Smooth muscle cell (in vitro differentiated cells): ENCODE measurements at regions not wholly inside any gene's neighbourhood (a gene's known extent, or its start where the extent isn't known, plus 50 kb on each side); places are given as distances from the start of the nearest gene placed in this dataset.

Experiments used
- DNase-seq: peaks from one replicate; lab custom pipeline; 2025; ENCODE audit not compliant: unreplicated experiment; lab: John Stamatoyannopoulos, UW
- H2AFZ ChIP-seq: fragments of 200-600 bp; sonication (generic); 2 replicates; pipeline ENCODE4 v1.6.0; 2016; ENCODE audit warnings: antibody characterized with exemption, low read depth, mild to moderate bottlenecking
- H3F3A ChIP-seq: fragments of 200-600 bp; sonication (generic); 2 replicates; pipeline ENCODE4 v1.6.0; 2017; ENCODE audit warnings: antibody characterized with exemption, low read depth
- H3K27ac ChIP-seq: fragments of 200-600 bp; sonication (generic); 2 replicates; pipeline ENCODE4 v1.5.1; 2016; ENCODE audit warnings: low read depth, mild to moderate bottlenecking
- H3K27me3 ChIP-seq: fragments of 200-600 bp; sonication (generic); 2 replicates; pipeline ENCODE4 v1.6.1; 2016; ENCODE audit warnings: low read depth, mild to moderate bottlenecking
- H3K36me3 ChIP-seq: fragments of 200-600 bp; sonication (generic); 2 replicates; pipeline ENCODE4 v1.5.1; 2016; ENCODE audit warnings: low read depth
- H3K4me1 ChIP-seq: fragments of 200-600 bp; sonication (generic); 2 replicates; pipeline ENCODE4 v1.5.1; 2016; ENCODE audit warnings: low read depth
- H3K4me2 ChIP-seq: fragments of 200-600 bp; sonication (generic); 2 replicates; pipeline ENCODE4 v1.6.0; 2016; ENCODE audit warnings: mild to moderate bottlenecking
- H3K4me3 ChIP-seq: fragments of 200-600 bp; sonication (generic); 2 replicates; pipeline ENCODE4 v1.5.1; 2016; ENCODE audit warnings: mild to moderate bottlenecking
- H3K79me2 ChIP-seq: fragments of 200-600 bp; sonication (generic); 2 replicates; pipeline ENCODE4 v1.6.0; 2016; ENCODE audit warnings: low read depth, mild to moderate bottlenecking
- H3K9ac ChIP-seq: fragments of 200-600 bp; sonication (generic); 2 replicates; pipeline ENCODE4 v1.6.0; 2016; ENCODE audit warnings: low read depth
- H3K9me3 ChIP-seq: fragments of 200-600 bp; sonication (generic); replicated peaks from 2 replicates; pipeline ENCODE4 v1.5.1; 2016; ENCODE audit warnings: low read depth
- H4K20me1 ChIP-seq: fragments of 200-600 bp; sonication (generic); 2 replicates; pipeline ENCODE4 v1.6.0; 2016; ENCODE audit warnings: low read depth
- WGBS: methylation state at CpG from one replicate; pipeline ENCODE4 v1.1.7; 2016; ENCODE audit warnings: low lambda C conversion rate; 5-methylcytosine and 5-hydroxymethylcytosine counted together
- TF ChIP-seq, protein P1 (sequence below): fragments of 200-600 bp; sonication (generic); IDR thresholded peaks from 2 replicates; pipeline ENCODE4 v1.5.1; 2017; ENCODE audit warnings: borderline replicate concordance, mild to moderate bottlenecking, antibody characterized with exemption; ENCODE audit not compliant: insufficient read depth, poor library complexity, severe bottlenecking

DNA sequence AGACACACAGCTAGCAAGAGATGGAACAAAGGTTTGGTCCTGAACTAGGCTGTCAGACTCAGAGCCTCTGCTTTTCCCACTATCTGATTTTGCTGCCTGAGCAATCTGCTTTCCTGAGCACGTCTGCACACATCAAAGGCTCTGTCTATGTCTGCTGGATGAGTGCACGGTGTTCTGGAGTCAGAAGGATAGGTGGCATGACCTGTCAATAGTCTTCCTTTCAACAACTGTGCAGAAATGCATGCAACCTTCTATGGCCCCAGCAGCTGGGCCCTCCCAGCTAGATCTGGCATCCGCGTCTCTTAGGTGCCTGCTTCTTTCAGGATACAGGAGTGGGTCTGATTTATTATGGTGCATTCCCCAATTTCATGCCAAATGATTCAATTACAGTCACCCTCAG lies 138.3 kb downstream of the UTP18 start:
- no peak overlapping the region for H2AFZ ChIP-seq
- no peak overlapping the region for H3K4me2 ChIP-seq
- H3K27ac ChIP-seq, result no peak overlapping the region
- no peaks in the 10 kb centered on the region for H4K20me1 ChIP-seq
- H3K9me3 ChIP-seq, result no peaks in the 10 kb centered on the region
- H3F3A ChIP-seq, result no peaks in the 10 kb centered on the region
- TF ChIP-seq, protein P1, sequence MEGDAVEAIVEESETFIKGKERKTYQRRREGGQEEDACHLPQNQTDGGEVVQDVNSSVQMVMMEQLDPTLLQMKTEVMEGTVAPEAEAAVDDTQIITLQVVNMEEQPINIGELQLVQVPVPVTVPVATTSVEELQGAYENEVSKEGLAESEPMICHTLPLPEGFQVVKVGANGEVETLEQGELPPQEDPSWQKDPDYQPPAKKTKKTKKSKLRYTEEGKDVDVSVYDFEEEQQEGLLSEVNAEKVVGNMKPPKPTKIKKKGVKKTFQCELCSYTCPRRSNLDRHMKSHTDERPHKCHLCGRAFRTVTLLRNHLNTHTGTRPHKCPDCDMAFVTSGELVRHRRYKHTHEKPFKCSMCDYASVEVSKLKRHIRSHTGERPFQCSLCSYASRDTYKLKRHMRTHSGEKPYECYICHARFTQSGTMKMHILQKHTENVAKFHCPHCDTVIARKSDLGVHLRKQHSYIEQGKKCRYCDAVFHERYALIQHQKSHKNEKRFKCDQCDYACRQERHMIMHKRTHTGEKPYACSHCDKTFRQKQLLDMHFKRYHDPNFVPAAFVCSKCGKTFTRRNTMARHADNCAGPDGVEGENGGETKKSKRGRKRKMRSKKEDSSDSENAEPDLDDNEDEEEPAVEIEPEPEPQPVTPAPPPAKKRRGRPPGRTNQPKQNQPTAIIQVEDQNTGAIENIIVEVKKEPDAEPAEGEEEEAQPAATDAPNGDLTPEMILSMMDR, result no peak
- no peaks in the 10 kb centered on the region for H3K27me3 ChIP-seq
- no peak for DNase-seq
- no peak overlapping the region for H3K9ac ChIP-seq
- H3K4me3 ChIP-seq, result no peak overlapping the region
- 48% methylated on average over 4 of the region's 4 CpGs for WGBS
- H3K36me3 ChIP-seq, result no peaks in the 10 kb centered on the region
- no peaks in the 10 kb centered on the region for H3K4me1 ChIP-seq
- H3K79me2 ChIP-seq, result no peaks in the 10 kb centered on the region

GRCh38 chr17:51401279-51401678 lies 140.9 kb downstream of the UTP18 start:
- Histone ChIP-seq H3K9ac (no peak overlapping the region), H3K79me2 (no peaks in the 10 kb centered on the region), H2AFZ (no peak overlapping the region), H3K4me2 (no peak overlapping the region), H3K4me1 (no peaks in the 10 kb centered on the region), H3K4me3 (no peak overlapping the region), H3K27me3 (no peaks in the 10 kb centered on the region), H3K9me3 (no peaks in the 10 kb centered on the region), H3K36me3 (no peaks in the 10 kb centered on the region), H3K27ac (no peak overlapping the region), H3F3A (no peaks in the 10 kb centered on the region), H4K20me1 (no peaks in the 10 kb centered on the region)
- TF ChIP-seq, protein P1, result no peak
- no peak for DNase-seq
- WGBS, result 73% methylated on average over 5 of the region's 5 CpGs

GRCh38 chr17:51402899-51403298 lies 142.6 kb downstream of the UTP18 start:
- Histone ChIP-seq H3K4me3 (no peak overlapping the region), H3K9me3 (no peaks in the 10 kb centered on the region), H3F3A (no peaks in the 10 kb centered on the region), H3K4me2 (no peak overlapping the region), H3K36me3 (no peaks in the 10 kb centered on the region), H3K4me1 (no peaks in the 10 kb centered on the region), H2AFZ (no peak overlapping the region), H4K20me1 (no peaks in the 10 kb centered on the region), H3K27ac (no peak overlapping the region), H3K79me2 (no peaks in the 10 kb centered on the region), H3K9ac (no peak overlapping the region), H3K27me3 (no peaks in the 10 kb centered on the region)
- DNase-seq, result no peak
- WGBS, result 73% methylated on average over 1 of the region's 1 CpG
- TF ChIP-seq, protein P1, result no peak

DNA sequence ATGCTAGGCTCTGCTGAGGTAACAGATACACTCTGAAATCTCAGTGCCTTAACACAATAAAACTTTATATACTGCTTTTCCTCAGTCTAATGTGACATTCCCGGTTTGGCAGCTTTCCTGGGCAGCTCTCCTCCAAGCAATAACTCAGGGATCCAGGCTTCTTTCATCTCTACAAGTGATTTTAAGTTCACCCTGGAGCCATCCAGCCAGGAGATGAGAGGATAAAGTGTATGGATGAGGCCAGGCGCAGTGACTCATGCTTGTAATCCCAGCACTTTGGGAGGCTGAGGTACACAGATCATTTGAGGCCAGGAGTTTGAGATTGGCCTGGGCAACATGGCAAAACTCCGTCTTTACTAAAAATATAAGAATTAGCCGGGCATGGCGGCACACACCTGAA lies 147.2 kb downstream of the UTP18 start:
- H3K27ac ChIP-seq, result no peak overlapping the region
- DNase-seq, result no peak
- H3K27me3 ChIP-seq, result no peaks in the 10 kb centered on the region
- TF ChIP-seq, protein P1, result no peak
- H3K4me1 ChIP-seq, result no peaks in the 10 kb centered on the region
- H2AFZ ChIP-seq, result no peak overlapping the region
- WGBS, result 61% methylated on average over 5 of the region's 5 CpGs
- no peaks in the 10 kb centered on the region for H4K20me1 ChIP-seq
- H3K9ac ChIP-seq, result no peak overlapping the region
- H3K79me2 ChIP-seq, result no peaks in the 10 kb centered on the region
- H3K4me2 ChIP-seq, result no peak overlapping the region
- no peaks in the 10 kb centered on the region for H3K36me3 ChIP-seq
- no peaks in the 10 kb centered on the region for H3K9me3 ChIP-seq
- no peak overlapping the region for H3K4me3 ChIP-seq
- no peaks in the 10 kb centered on the region for H3F3A ChIP-seq
